T-helper 2 cell treated with Interferon-gamma antibody and Interleukin-4, amounts not matched to agents 5 μg/mL and 100 μg/mL, for 36 hours (primary cell): ENCODE measurements at regions not wholly inside any gene's neighbourhood (a gene's known extent, or its start where the extent isn't known, plus 50 kb on each side); places are given as distances from the start of the nearest gene placed in this dataset.

Source experiments
- DNase-seq: peaks from one replicate; pipeline ENCODE4 v3.0.0; 2021; ENCODE audit warnings: low spot score
- H3K27ac Mint-ChIP-seq: one replicate; pipeline ENCODE4 v1.8.0; 2021; ENCODE audit warnings: mild to moderate bottlenecking, mixed read lengths
- H3K27me3 Mint-ChIP-seq: one replicate; pipeline ENCODE4 v1.8.0; 2021; ENCODE audit warnings: low read depth, mixed read lengths
- H3K36me3 Mint-ChIP-seq: one replicate; pipeline ENCODE4 v1.8.0; 2021; ENCODE audit warnings: low read depth, mixed read lengths
- H3K4me1 Mint-ChIP-seq: one replicate; pipeline ENCODE4 v1.8.0; 2021; ENCODE audit warnings: low read depth, mixed read lengths
- H3K4me3 Mint-ChIP-seq: one replicate; pipeline ENCODE4 v1.8.0; 2022; ENCODE audit warnings: mild to moderate bottlenecking, moderate library complexity, mixed read lengths
- H3K9me3 Mint-ChIP-seq: one replicate; pipeline ENCODE4 v1.8.0; 2021; ENCODE audit warnings: mixed read lengths

- H3K36me3 Mint-ChIP-seq, result peaks cover 33% of the 10 kb centered on the region
- H3K4me3 Mint-ChIP-seq, result no peak overlapping the region
- peak overlapping the region; percentile 79 for H3K27ac Mint-ChIP-seq
- no peaks in the 10 kb centered on the region for H3K27me3 Mint-ChIP-seq
- H3K4me1 Mint-ChIP-seq, result peaks cover 45% of the 10 kb centered on the region
- no peak for DNase-seq
- H3K9me3 Mint-ChIP-seq, result peaks cover 27% of the 10 kb centered on the region
Measured at GRCh38 chr2:7573166-7573825, 656.1 kb downstream of the RNF144A start.

- Mint-ChIP-seq H3K4me3 (no peak overlapping the region), H3K27me3 (no peaks in the 10 kb centered on the region), H3K4me1 (peaks cover 38% of the 10 kb centered on the region), H3K9me3 (peaks cover 38% of the 10 kb centered on the region), H3K36me3 (peaks cover 38% of the 10 kb centered on the region), H3K27ac (no peak overlapping the region)
- DNase-seq, result no peak
Measured at GRCh38 chr2:7574385-7574784, 657.2 kb downstream of the RNF144A start.

- H3K4me1 Mint-ChIP-seq, result peaks cover 19% of the 10 kb centered on the region
- peaks cover 53% of the 10 kb centered on the region for H3K9me3 Mint-ChIP-seq
- no peaks in the 10 kb centered on the region for H3K27me3 Mint-ChIP-seq
- no peak overlapping the region for H3K4me3 Mint-ChIP-seq
- no peak for DNase-seq
- no peak overlapping the region for H3K27ac Mint-ChIP-seq
- H3K36me3 Mint-ChIP-seq, result peaks cover 36% of the 10 kb centered on the region
Measured at GRCh38 chr2:7577769-7578168, 660.6 kb downstream of the RNF144A start.

- H3K36me3 Mint-ChIP-seq, result peaks cover 35% of the 10 kb centered on the region
- no peak for DNase-seq
- peaks cover 56% of the 10 kb centered on the region for H3K9me3 Mint-ChIP-seq
- no peak overlapping the region for H3K4me3 Mint-ChIP-seq
- peaks cover 35% of the 10 kb centered on the region for H3K4me1 Mint-ChIP-seq
- H3K27me3 Mint-ChIP-seq, result no peaks in the 10 kb centered on the region
- H3K27ac Mint-ChIP-seq, result peak overlapping the region; percentile 29
Measured at GRCh38 chr2:7584017-7584416, 666.8 kb downstream of the RNF144A start.

GRCh38 chr2:7586898-7587297 is 669.7 kb downstream of the RNF144A start:
- Mint-ChIP-seq H3K27ac (no peak overlapping the region), H3K4me3 (no peak overlapping the region), H3K4me1 (peaks cover 35% of the 10 kb centered on the region), H3K36me3 (peaks cover 24% of the 10 kb centered on the region), H3K9me3 (peaks cover 41% of the 10 kb centered on the region), H3K27me3 (no peaks in the 10 kb centered on the region)
- no peak for DNase-seq

- Mint-ChIP-seq H3K4me3 (peak overlapping the region; percentile 17), H3K9me3 (peaks cover 33% of the 10 kb centered on the region), H3K27me3 (no peaks in the 10 kb centered on the region), H3K4me1 (peaks cover 38% of the 10 kb centered on the region), H3K36me3 (peaks cover 22% of the 10 kb centered on the region), H3K27ac (peak overlapping the region; percentile 78)
- DNase-seq, result no peak
Measured at GRCh38 chr2:7588295-7588694, 671.1 kb downstream of the RNF144A start.

GRCh38 chr2:7592618-7593140 is 675.5 kb downstream of the RNF144A start:
- Mint-ChIP-seq H3K27me3 (no peaks in the 10 kb centered on the region), H3K4me3 (no peak overlapping the region), H3K9me3 (peaks cover 11% of the 10 kb centered on the region), H3K27ac (peak overlapping the region; percentile 49), H3K4me1 (peaks cover 28% of the 10 kb centered on the region), H3K36me3 (peaks cover 9% of the 10 kb centered on the region)
- DNase-seq, result no peak

- Mint-ChIP-seq H3K27me3 (no peaks in the 10 kb centered on the region), H3K4me1 (peaks cover 30% of the 10 kb centered on the region)
Measured at GRCh38 chr2:7593360-7593759, 676.1 kb downstream of the RNF144A start.

GRCh38 chr2:7594211-7594610 is 677.0 kb downstream of the RNF144A start:
- DNase-seq, result no peak
- no peak overlapping the region for H3K4me3 Mint-ChIP-seq
- no peaks in the 10 kb centered on the region for H3K27me3 Mint-ChIP-seq
- peaks cover 35% of the 10 kb centered on the region for H3K4me1 Mint-ChIP-seq
- H3K27ac Mint-ChIP-seq, result no peak overlapping the region
- peaks cover 4% of the 10 kb centered on the region for H3K9me3 Mint-ChIP-seq
- H3K36me3 Mint-ChIP-seq, result peaks cover 8% of the 10 kb centered on the region

More at GRCh38 chr2:7593360-7593759, 676.1 kb downstream of the RNF144A start:
- no peak for DNase-seq
- Mint-ChIP-seq H3K27ac (no peak overlapping the region), H3K4me3 (no peak overlapping the region), H3K36me3 (peaks cover 5% of the 10 kb centered on the region), H3K9me3 (peaks cover 6% of the 10 kb centered on the region)

GRCh38 chr2:7595206-7595605 is 678.0 kb downstream of the RNF144A start:
- H3K9me3 Mint-ChIP-seq, result peaks cover 9% of the 10 kb centered on the region
- peaks cover 38% of the 10 kb centered on the region for H3K4me1 Mint-ChIP-seq
- H3K36me3 Mint-ChIP-seq, result peaks cover 12% of the 10 kb centered on the region
- DNase-seq, result no peak
- H3K4me3 Mint-ChIP-seq, result no peak overlapping the region
- no peak overlapping the region for H3K27ac Mint-ChIP-seq
- no peaks in the 10 kb centered on the region for H3K27me3 Mint-ChIP-seq

GRCh38 chr2:7598402-7598801 is 681.2 kb downstream of the RNF144A start:
- no peak overlapping the region for H3K27ac Mint-ChIP-seq
- H3K9me3 Mint-ChIP-seq, result peaks cover 28% of the 10 kb centered on the region
- no peak for DNase-seq
- H3K27me3 Mint-ChIP-seq, result no peaks in the 10 kb centered on the region
- peaks cover 24% of the 10 kb centered on the region for H3K4me1 Mint-ChIP-seq
- peaks cover 16% of the 10 kb centered on the region for H3K36me3 Mint-ChIP-seq
- H3K4me3 Mint-ChIP-seq, result no peak overlapping the region

- Mint-ChIP-seq H3K4me3 (no peak overlapping the region), H3K36me3 (peaks cover 17% of the 10 kb centered on the region), H3K27ac (no peak overlapping the region), H3K9me3 (peaks cover 29% of the 10 kb centered on the region), H3K4me1 (peaks cover 22% of the 10 kb centered on the region), H3K27me3 (no peaks in the 10 kb centered on the region)
- DNase-seq, result no peak
Measured at GRCh38 chr2:7599462-7600258, 682.4 kb downstream of the RNF144A start.

GRCh38 chr2:7601990-7602389 is 684.8 kb downstream of the RNF144A start:
- H3K27me3 Mint-ChIP-seq, result no peaks in the 10 kb centered on the region
- no peak overlapping the region for H3K27ac Mint-ChIP-seq
- DNase-seq, result no peak
- H3K4me3 Mint-ChIP-seq, result no peak overlapping the region
- peaks cover 29% of the 10 kb centered on the region for H3K9me3 Mint-ChIP-seq
- peaks cover 17% of the 10 kb centered on the region for H3K36me3 Mint-ChIP-seq
- peaks cover 30% of the 10 kb centered on the region for H3K4me1 Mint-ChIP-seq

GRCh38 chr2:7604456-7604855 is 687.2 kb downstream of the RNF144A start:
- Mint-ChIP-seq H3K4me3 (no peak overlapping the region), H3K27me3 (no peaks in the 10 kb centered on the region), H3K36me3 (peaks cover 13% of the 10 kb centered on the region), H3K4me1 (peaks cover 20% of the 10 kb centered on the region), H3K27ac (no peak overlapping the region), H3K9me3 (peaks cover 29% of the 10 kb centered on the region)
- no peak for DNase-seq
